ENCODE measurements at regions not wholly inside any gene's neighbourhood (a gene's known extent, or its start where the extent isn't known, plus 50 kb on each side); places are given as distances from the start of the nearest gene placed in this dataset.

GRCh38 chr6:141736104-141736503 lies 396.6 kb upstream of the GJE1 start:
- no peak for DNase-seq (ENCODE audit: low read depth)
- H3K4me3 ChIP-seq (ENCODE audit: low read depth, low read length) = no peak overlapping the region
- TF ChIP-seq POLR2A (IDR thresholded peaks at IDR 0.05; ENCODE audit: extremely low read depth, insufficient read length) (no peak), MYC (IDR thresholded peaks at IDR 0.05; ENCODE audit: low read depth, low read length) (no peak)
- TF ChIP-seq, protein P1, sequence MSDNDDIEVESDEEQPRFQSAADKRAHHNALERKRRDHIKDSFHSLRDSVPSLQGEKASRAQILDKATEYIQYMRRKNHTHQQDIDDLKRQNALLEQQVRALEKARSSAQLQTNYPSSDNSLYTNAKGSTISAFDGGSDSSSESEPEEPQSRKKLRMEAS (IDR thresholded peaks at IDR 0.05; ENCODE audit: low read depth, low read length) = no peak
- TF ChIP-seq, protein P2, sequence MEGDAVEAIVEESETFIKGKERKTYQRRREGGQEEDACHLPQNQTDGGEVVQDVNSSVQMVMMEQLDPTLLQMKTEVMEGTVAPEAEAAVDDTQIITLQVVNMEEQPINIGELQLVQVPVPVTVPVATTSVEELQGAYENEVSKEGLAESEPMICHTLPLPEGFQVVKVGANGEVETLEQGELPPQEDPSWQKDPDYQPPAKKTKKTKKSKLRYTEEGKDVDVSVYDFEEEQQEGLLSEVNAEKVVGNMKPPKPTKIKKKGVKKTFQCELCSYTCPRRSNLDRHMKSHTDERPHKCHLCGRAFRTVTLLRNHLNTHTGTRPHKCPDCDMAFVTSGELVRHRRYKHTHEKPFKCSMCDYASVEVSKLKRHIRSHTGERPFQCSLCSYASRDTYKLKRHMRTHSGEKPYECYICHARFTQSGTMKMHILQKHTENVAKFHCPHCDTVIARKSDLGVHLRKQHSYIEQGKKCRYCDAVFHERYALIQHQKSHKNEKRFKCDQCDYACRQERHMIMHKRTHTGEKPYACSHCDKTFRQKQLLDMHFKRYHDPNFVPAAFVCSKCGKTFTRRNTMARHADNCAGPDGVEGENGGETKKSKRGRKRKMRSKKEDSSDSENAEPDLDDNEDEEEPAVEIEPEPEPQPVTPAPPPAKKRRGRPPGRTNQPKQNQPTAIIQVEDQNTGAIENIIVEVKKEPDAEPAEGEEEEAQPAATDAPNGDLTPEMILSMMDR (IDR thresholded peaks at IDR 0.05; ENCODE audit: low read depth, low read length) = no peak

- H3K4me3 ChIP-seq (ENCODE audit: low read depth, low read length) = no peak overlapping the region
- DNase-seq (ENCODE audit: low read depth) = no peak
- TF ChIP-seq POLR2A (IDR thresholded peaks at IDR 0.05; ENCODE audit: extremely low read depth, insufficient read length) = no peak
- TF ChIP-seq, protein P1 (IDR thresholded peaks at IDR 0.05; ENCODE audit: low read depth, low read length) = no peak
- no peak for TF ChIP-seq MYC (IDR thresholded peaks at IDR 0.05; ENCODE audit: low read depth, low read length)
- TF ChIP-seq, protein P2 (IDR thresholded peaks at IDR 0.05; ENCODE audit: low read depth, low read length) = no peak
Measured at GRCh38 chr6:141735126-141735525, 397.6 kb upstream of the GJE1 start.

DNA sequence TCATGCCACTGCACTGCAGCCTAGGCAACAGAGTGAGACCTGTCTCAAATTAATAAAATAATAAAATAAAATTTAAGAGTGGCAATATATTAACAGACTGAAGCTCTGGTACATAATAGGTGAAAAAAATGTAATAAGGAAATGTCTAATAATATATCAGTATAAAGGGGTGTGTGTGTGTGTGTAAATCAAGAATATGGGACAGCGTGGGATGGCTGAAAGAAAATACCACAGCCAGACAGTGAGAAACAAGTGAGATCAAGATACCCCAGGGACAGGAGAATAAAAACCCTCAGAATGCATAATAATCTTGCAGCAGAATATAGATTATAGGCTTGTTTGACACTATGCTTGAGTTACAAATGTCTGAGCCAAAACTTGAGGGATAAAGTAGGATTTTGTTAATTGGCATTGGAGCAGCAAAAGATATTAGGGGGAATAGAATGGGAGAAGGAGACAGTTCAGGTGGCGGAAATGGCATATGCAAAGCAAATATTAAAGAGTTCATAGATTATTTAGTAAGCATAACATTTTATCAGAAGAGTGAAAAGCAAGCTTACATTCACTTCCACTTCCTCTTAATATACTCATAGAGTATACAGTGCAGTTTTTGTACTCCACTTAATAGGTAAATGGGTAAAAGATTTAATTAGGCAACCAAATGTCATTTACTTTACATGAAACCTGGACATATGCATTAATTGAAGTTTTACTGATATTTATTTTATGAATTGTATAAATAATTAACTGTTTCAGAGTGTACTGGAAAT lies 398.5 kb upstream of the GJE1 start:
- DNase-seq (ENCODE audit: low read depth) = no peak
- H3K4me3 ChIP-seq (ENCODE audit: low read depth, low read length) = no peak overlapping the region
- TF ChIP-seq, protein P2 (IDR thresholded peaks at IDR 0.05; ENCODE audit: low read depth, low read length) = no peak
- TF ChIP-seq POLR2A (IDR thresholded peaks at IDR 0.05; ENCODE audit: extremely low read depth, insufficient read length) (no peak), MYC (IDR thresholded peaks at IDR 0.05; ENCODE audit: low read depth, low read length) (no peak)
- TF ChIP-seq, protein P1 (IDR thresholded peaks at IDR 0.05; ENCODE audit: low read depth, low read length) = no peak

- TF ChIP-seq, protein P2 (IDR thresholded peaks at IDR 0.05; ENCODE audit: low read depth, low read length) = no peak
- TF ChIP-seq MYC (IDR thresholded peaks at IDR 0.05; ENCODE audit: low read depth, low read length) (no peak), POLR2A (IDR thresholded peaks at IDR 0.05; ENCODE audit: extremely low read depth, insufficient read length) (no peak)
- H3K4me3 ChIP-seq (ENCODE audit: low read depth, low read length) = no peak overlapping the region
- no peak for DNase-seq (ENCODE audit: low read depth)
Measured at GRCh38 chr6:141729146-141729545, 403.6 kb upstream of the GJE1 start.

- no peak for DNase-seq (ENCODE audit: low read depth)
- TF ChIP-seq, protein P1 (IDR thresholded peaks at IDR 0.05; ENCODE audit: low read depth, low read length) = no peak
- TF ChIP-seq POLR2A (IDR thresholded peaks at IDR 0.05; ENCODE audit: extremely low read depth, insufficient read length) (no peak), MYC (IDR thresholded peaks at IDR 0.05; ENCODE audit: low read depth, low read length) (no peak)
- TF ChIP-seq, protein P2 (IDR thresholded peaks at IDR 0.05; ENCODE audit: low read depth, low read length) = no peak
- no peak overlapping the region for H3K4me3 ChIP-seq (ENCODE audit: low read depth, low read length)
Measured at GRCh38 chr6:141728330-141728729, 404.4 kb upstream of the GJE1 start.
